H9 (cell line): ENCODE measurements at regions not wholly inside any gene's neighbourhood (a gene's known extent, or its start where the extent isn't known, plus 50 kb on each side); places are given as distances from the start of the nearest gene placed in this dataset.
A peak's percentile ranks its signal among the peaks of the same experiment; 100 is the strongest.

Source experiments
- DNase-seq: peaks from one replicate; pipeline ENCODE4 v3.0.0-alpha.2; 2017
- H2AFZ ChIP-seq: one replicate; pipeline ENCODE4 v1.6.1; 2013; ENCODE audit warnings: mild to moderate bottlenecking, low read length, control low read depth, moderate library complexity
- H2AK5ac ChIP-seq: 2 replicates; pipeline ENCODE4 v1.6.1; 2013; ENCODE audit warnings: low read length, control low read depth, mixed read lengths; ENCODE audit not compliant: insufficient read length
- H2BK120ac ChIP-seq: one replicate; pipeline ENCODE4 v1.6.1; 2013; ENCODE audit warnings: low read depth, mild to moderate bottlenecking, low read length, control low read depth, inconsistent platforms; ENCODE audit not compliant: poor library complexity, severe bottlenecking
- H2BK12ac ChIP-seq: 2 replicates; pipeline ENCODE4 v1.6.1; 2013; ENCODE audit warnings: low read length, control low read depth, mixed read lengths, low read depth; ENCODE audit not compliant: insufficient read length
- H2BK15ac ChIP-seq: 2 replicates; pipeline ENCODE4 v1.6.1; 2013; ENCODE audit warnings: low read depth, low read length, control low read depth
- H2BK20ac ChIP-seq: one replicate; pipeline ENCODE4 v1.6.1; 2013; ENCODE audit warnings: low read depth, mild to moderate bottlenecking, low read length, control low read depth, inconsistent platforms; ENCODE audit not compliant: poor library complexity, severe bottlenecking
- H2BK5ac ChIP-seq: 2 replicates; pipeline ENCODE4 v1.6.1; 2013; ENCODE audit warnings: low read length, control low read depth, mixed read lengths; ENCODE audit not compliant: insufficient read length
- H3K14ac ChIP-seq: 2 replicates; pipeline ENCODE4 v1.6.1; 2013; ENCODE audit warnings: low read length, control low read depth; ENCODE audit not compliant: insufficient read depth
- H3K18ac ChIP-seq: 2 replicates; pipeline ENCODE4 v1.6.1; 2013; ENCODE audit warnings: low read depth, mild to moderate bottlenecking, mixed read lengths, low read length, control low read depth; ENCODE audit not compliant: insufficient read length
- H3K23ac ChIP-seq: 2 replicates; pipeline ENCODE4 v1.6.1; 2013; ENCODE audit warnings: low read length, control low read depth, mixed read lengths, low read depth; ENCODE audit not compliant: insufficient read length
- H3K23me2 ChIP-seq: 2 replicates; pipeline ENCODE4 v1.6.1; 2013; ENCODE audit warnings: low read depth, mild to moderate bottlenecking, mixed read lengths, low read length, control low read depth; ENCODE audit not compliant: insufficient read length, poor library complexity, severe bottlenecking
- H3K27ac ChIP-seq: 2 replicates; pipeline ENCODE4 v1.5.1; 2013; ENCODE audit warnings: low read length, control low read depth, mixed read lengths, low read depth; ENCODE audit not compliant: insufficient read length
- H3K27me3 ChIP-seq: 2 replicates; pipeline ENCODE4 v1.6.1; 2013; ENCODE audit warnings: low read length, control low read depth, inconsistent platforms; ENCODE audit not compliant: insufficient read depth
- H3K4ac ChIP-seq: 2 replicates; pipeline ENCODE4 v1.6.1; 2013; ENCODE audit warnings: low read depth, mild to moderate bottlenecking, control low read depth, inconsistent platforms, low read length, moderate library complexity
- H3K4me1 ChIP-seq: 2 replicates; pipeline ENCODE4 v1.6.1; 2013; ENCODE audit warnings: low read length, control low read depth, inconsistent platforms; ENCODE audit not compliant: insufficient read depth
- H3K4me2 ChIP-seq: 2 replicates; pipeline ENCODE4 v1.6.1; 2013; ENCODE audit warnings: low read length, control low read depth, mixed read lengths; ENCODE audit not compliant: insufficient read length, insufficient read depth
- H3K56ac ChIP-seq: 2 replicates; pipeline ENCODE4 v1.6.1; 2013; ENCODE audit warnings: low read depth, mild to moderate bottlenecking, mixed read lengths, low read length, control low read depth; ENCODE audit not compliant: insufficient read length
- H3K79me1 ChIP-seq: 2 replicates; pipeline ENCODE4 v1.6.1; 2013; ENCODE audit warnings: low read depth, mild to moderate bottlenecking, moderate library complexity, low read length, control low read depth, inconsistent platforms; ENCODE audit not compliant: insufficient read depth, poor library complexity, severe bottlenecking
- H3K79me2 ChIP-seq: 2 replicates; pipeline ENCODE4 v1.6.1; 2013; ENCODE audit warnings: low read length, control low read depth, inconsistent platforms; ENCODE audit not compliant: insufficient read depth
- H3K9ac ChIP-seq: 2 replicates; pipeline ENCODE4 v1.6.1; 2013; ENCODE audit warnings: low read length, control low read depth, mixed read lengths; ENCODE audit not compliant: insufficient read length; ENCODE audit errors: extremely low read depth
- H3K9me3 ChIP-seq: one replicate; pipeline ENCODE4 v1.6.1; 2013; ENCODE audit warnings: low read depth, low read length, inconsistent platforms; ENCODE audit not compliant: control insufficient read depth
- H3T11ph ChIP-seq: one replicate; pipeline ENCODE4 v1.6.1; 2013; ENCODE audit warnings: mild to moderate bottlenecking, low read length, control low read depth, inconsistent platforms
- H4K20me1 ChIP-seq: one replicate; pipeline ENCODE4 v1.6.1; 2013; ENCODE audit not compliant: control insufficient read depth, insufficient read length, insufficient read depth
- H4K5ac ChIP-seq: 2 replicates; pipeline ENCODE4 v1.6.1; 2013; ENCODE audit warnings: low read depth, mild to moderate bottlenecking, mixed read lengths, low read length, control low read depth; ENCODE audit not compliant: insufficient read length
- H4K8ac ChIP-seq: replicated peaks from 2 replicates; pipeline ENCODE4 v1.6.1; 2013; ENCODE audit warnings: low read length, control low read depth, mixed read lengths, low read depth; ENCODE audit not compliant: insufficient read length
- H4K91ac ChIP-seq: 2 replicates; pipeline ENCODE4 v1.6.1; 2013; ENCODE audit warnings: low read depth, mild to moderate bottlenecking, moderate library complexity, mixed read lengths, low read length, control low read depth; ENCODE audit not compliant: insufficient read length
- H3K27ac Mint-ChIP-seq, 3 experiments: 2 replicates in 2 of 3; 3 replicates in 1 of 3; pipeline ENCODE4 v1.8.0; 2020 to 2021; ENCODE audit warnings: mixed read lengths in 3 of 3, mild to moderate bottlenecking in 1 of 3, moderate library complexity in 1 of 3
- H3K27me3 Mint-ChIP-seq: 2 replicates; pipeline ENCODE4 v1.8.0; 2021; ENCODE audit warnings: low read depth, mild to moderate bottlenecking, moderate library complexity, mixed read lengths
- H3K36me3 Mint-ChIP-seq, 3 experiments: 2 replicates in 2 of 3; 3 replicates in 1 of 3; pipeline ENCODE4 v1.8.0; 2020 to 2021; ENCODE audit warnings: low read depth in 3 of 3, mixed read lengths in 3 of 3; ENCODE audit not compliant: insufficient read depth in 1 of 3
- H3K4me1 Mint-ChIP-seq, 2 experiments: 2 replicates each; pipeline ENCODE4 v1.8.0; 2020; ENCODE audit warnings: mixed read lengths in 2 of 2
- H3K4me3 Mint-ChIP-seq, 2 experiments: 2 replicates in 1 of 2; 3 replicates in 1 of 2; pipeline ENCODE4 v1.8.0; 2020 to 2021; ENCODE audit warnings: mild to moderate bottlenecking in 2 of 2, mixed read lengths in 2 of 2, moderate library complexity in 1 of 2
- H3K9me3 Mint-ChIP-seq, 2 experiments: 2 replicates in 1 of 2; 3 replicates in 1 of 2; pipeline ENCODE4 v1.8.0; 2020; ENCODE audit warnings: mild to moderate bottlenecking in 2 of 2, mixed read lengths in 2 of 2, moderate library complexity in 1 of 2
- WGBS: extraction: QIAGEN DNeasy Blood & Tissue Kit; methylation state at CpG from one replicate; pipeline ENCODE4 v1.1.7; 2013; ENCODE audit warnings: missing lambda C conversion rate, low lambda C conversion rate, mixed read lengths; ENCODE audit not compliant: insufficient read length; ENCODE audit errors: extremely low coverage; 5-methylcytosine and 5-hydroxymethylcytosine counted together
- TF ChIP-seq, protein P1 (sequence below): fragments of 200-600 bp; sonication (generic); conservative IDR thresholded peaks from 3 replicates; pipeline ENCODE4 v1.8.0; 2021; ENCODE audit warnings: antibody characterized with exemption, mild to moderate bottlenecking

DNA sequence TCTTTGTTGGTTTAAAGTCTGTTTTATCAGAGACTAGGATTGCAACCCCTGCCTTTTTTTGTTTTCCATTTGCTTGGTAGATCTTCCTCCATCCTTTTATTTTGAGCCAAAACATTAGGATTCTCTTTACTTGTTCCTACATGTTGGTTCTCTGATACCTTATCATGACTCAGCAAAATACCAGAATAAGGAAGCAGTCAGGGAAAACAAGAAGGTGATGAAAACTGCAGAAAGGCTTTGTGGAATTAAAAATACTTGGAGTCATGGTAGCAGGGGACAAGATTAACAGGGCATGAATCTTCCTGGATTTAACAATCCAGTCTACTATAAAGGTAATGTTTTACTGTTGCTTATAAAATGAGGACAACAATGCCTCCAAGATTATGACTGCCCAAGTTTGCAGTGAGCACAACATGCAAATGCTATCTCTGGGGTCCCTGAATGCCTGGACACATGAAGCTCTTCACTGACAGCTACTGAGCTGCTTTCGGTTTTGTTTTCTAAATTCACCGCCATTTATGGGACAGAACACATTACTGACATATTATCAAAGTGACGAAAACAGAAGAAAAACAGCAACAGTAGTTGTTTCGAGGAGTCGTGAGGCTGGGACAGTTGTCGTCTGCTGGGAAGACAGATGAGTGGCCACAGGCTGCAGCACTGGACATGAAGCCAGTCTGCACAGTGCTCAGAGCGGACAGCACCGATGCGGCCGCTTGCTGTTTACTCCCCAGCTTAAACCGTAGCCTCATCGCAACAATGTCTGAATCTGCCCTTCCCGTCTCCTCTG lies 174.5 kb upstream of the DKK2 start:
- Mint-ChIP-seq H3K27me3 (no peaks in the 10 kb centered on the region), H3K4me3 (no peak overlapping the region), H3K27ac (peak overlapping the region in 1 of 3 experiments; percentile 82; a peak in 1 of 7 replicates), H3K9me3 (no peaks in the 10 kb centered on the region), H3K36me3 (no peaks in the 10 kb centered on the region), H3K4me1 (peaks cover 0 to 8% of the 10 kb centered on the region in 2 experiments; a peak in 2 of 4 replicates)
- no peaks in the 10 kb centered on the region; the same call in 1 of the 2 replicates for H3K4me1 ChIP-seq
- H3K27ac ChIP-seq = no peak overlapping the region
- no peak overlapping the region for H3K23ac ChIP-seq
- no peak overlapping the region for H4K8ac ChIP-seq
- H3K23me2 ChIP-seq = no peaks in the 10 kb centered on the region
- H3T11ph ChIP-seq = no peak overlapping the region
- no peak for DNase-seq
- no peak overlapping the region for H3K4me2 ChIP-seq
- H2BK20ac ChIP-seq = no peak overlapping the region
- H3K4ac ChIP-seq = no peak overlapping the region
- H2BK5ac ChIP-seq = no peak overlapping the region
- no peak overlapping the region for H2BK120ac ChIP-seq
- WGBS = no CpG with 5 or more reads among the region's 13 CpGs
- H3K27me3 ChIP-seq = no peaks in the 10 kb centered on the region
- H3K79me1 ChIP-seq = no peaks in the 10 kb centered on the region
- no peak overlapping the region for H3K9ac ChIP-seq
- H3K14ac ChIP-seq = no peak overlapping the region
- no peaks in the 10 kb centered on the region for H3K9me3 ChIP-seq
- H2AFZ ChIP-seq = no peak overlapping the region
- H3K79me2 ChIP-seq = no peaks in the 10 kb centered on the region
- no peaks in the 10 kb centered on the region for H4K20me1 ChIP-seq
- H2AK5ac ChIP-seq = no peak overlapping the region
- no peak overlapping the region for H2BK12ac ChIP-seq
- TF ChIP-seq, protein P1, sequence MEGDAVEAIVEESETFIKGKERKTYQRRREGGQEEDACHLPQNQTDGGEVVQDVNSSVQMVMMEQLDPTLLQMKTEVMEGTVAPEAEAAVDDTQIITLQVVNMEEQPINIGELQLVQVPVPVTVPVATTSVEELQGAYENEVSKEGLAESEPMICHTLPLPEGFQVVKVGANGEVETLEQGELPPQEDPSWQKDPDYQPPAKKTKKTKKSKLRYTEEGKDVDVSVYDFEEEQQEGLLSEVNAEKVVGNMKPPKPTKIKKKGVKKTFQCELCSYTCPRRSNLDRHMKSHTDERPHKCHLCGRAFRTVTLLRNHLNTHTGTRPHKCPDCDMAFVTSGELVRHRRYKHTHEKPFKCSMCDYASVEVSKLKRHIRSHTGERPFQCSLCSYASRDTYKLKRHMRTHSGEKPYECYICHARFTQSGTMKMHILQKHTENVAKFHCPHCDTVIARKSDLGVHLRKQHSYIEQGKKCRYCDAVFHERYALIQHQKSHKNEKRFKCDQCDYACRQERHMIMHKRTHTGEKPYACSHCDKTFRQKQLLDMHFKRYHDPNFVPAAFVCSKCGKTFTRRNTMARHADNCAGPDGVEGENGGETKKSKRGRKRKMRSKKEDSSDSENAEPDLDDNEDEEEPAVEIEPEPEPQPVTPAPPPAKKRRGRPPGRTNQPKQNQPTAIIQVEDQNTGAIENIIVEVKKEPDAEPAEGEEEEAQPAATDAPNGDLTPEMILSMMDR = no peak
- no peak overlapping the region for H2BK15ac ChIP-seq
- no peak overlapping the region for H3K56ac ChIP-seq
- no peak overlapping the region for H3K18ac ChIP-seq
- H4K91ac ChIP-seq = no peak overlapping the region
- no peak overlapping the region for H4K5ac ChIP-seq
